Caki2 (cell line): ENCODE measurements at regions not wholly inside any gene's neighbourhood (a gene's known extent, or its start where the extent isn't known, plus 50 kb on each side); places are given as distances from the start of the nearest gene placed in this dataset.
A peak's percentile ranks its signal among the peaks of the same experiment; 100 is the strongest.
"Not testable (repeated sequence)": the region's sequence is repeated elsewhere in the genome, so short reads cannot be mapped to it uniquely, and the experiment has no call there.

ENCODE experiments used
- DNase-seq: peaks from one replicate; pipeline ENCODE4 v3.0.0-alpha.2; 2015; ENCODE audit warnings: low read depth
- in situ Hi-C: cut with HindIII; loops from 2 replicates; pipeline ENCODE4 v1.10.0; 2016; ENCODE audit warnings: low sequenced_read_pairs, low pct_unique_long_range_greater_than_20kb, mixed read lengths

- in situ Hi-C loops: no loop called here
- no peak for DNase-seq
Observed at GRCh38 chr6:144536079-144536478, 250.9 kb downstream of the UTRN start.

GRCh38 chr6:144543006-144543871 is 258.1 kb downstream of the UTRN start:
- peak; percentile 77 for DNase-seq

GRCh38 chr6:144544266-144544830 is 259.2 kb downstream of the UTRN start:
- DNase-seq: no peak
- in situ Hi-C loops: no loop called here

More at GRCh38 chr6:144543006-144543871, 258.1 kb downstream of the UTRN start:
- in situ Hi-C loops: no loop called here

GRCh38 chr6:144546807-144547206 is 261.7 kb downstream of the UTRN start:
- in situ Hi-C loops: no loop called here

GRCh38 chr6:144547409-144547808 is 262.3 kb downstream of the UTRN start:
- DNase-seq: no peak
- in situ Hi-C loops: no loop called here

More at GRCh38 chr6:144546807-144547206, 261.7 kb downstream of the UTRN start:
- DNase-seq: no peak

GRCh38 chr6:144548536-144548935 is 263.4 kb downstream of the UTRN start:
- no peak for DNase-seq
- in situ Hi-C loops: no loop called here

- in situ Hi-C loops: no loop called here
- no peak for DNase-seq
Observed at GRCh38 chr6:144549837-144550747, 265.0 kb downstream of the UTRN start.

- DNase-seq: no peak
- in situ Hi-C loops: no loop called here
Observed at GRCh38 chr6:144551339-144551738, 266.2 kb downstream of the UTRN start.

GRCh38 chr6:144555066-144555465 is 269.9 kb downstream of the UTRN start:
- no peak for DNase-seq
- in situ Hi-C loops: no loop called here

GRCh38 chr6:144559865-144560593 is 274.9 kb downstream of the UTRN start:
- DNase-seq: peak; percentile 40
- in situ Hi-C loops: no loop called here

GRCh38 chr6:144561455-144562043 is 276.4 kb downstream of the UTRN start:
- in situ Hi-C loops: no loop called here
- DNase-seq: no peak

GRCh38 chr6:144564202-144564601 is 279.1 kb downstream of the UTRN start:
- no peak for DNase-seq
- in situ Hi-C loops: no loop called here

- no peak for DNase-seq
- in situ Hi-C loops: no loop called here
Observed at GRCh38 chr6:144566868-144567615, 281.9 kb downstream of the UTRN start.

- DNase-seq: no peak
- in situ Hi-C loops: no loop called here
Observed at GRCh38 chr6:144568241-144568640, 283.1 kb downstream of the UTRN start.

- in situ Hi-C loops, DNase-seq: not testable (repeated sequence)
Observed at GRCh38 chr6:144572541-144572940, 287.4 kb downstream of the UTRN start.

GRCh38 chr6:144574796-144575195 is 289.7 kb downstream of the UTRN start:
- DNase-seq: peak; percentile 55
- in situ Hi-C loops: no loop called here

GRCh38 chr6:144575327-144575726 is 290.2 kb downstream of the UTRN start:
- no peak for DNase-seq
- in situ Hi-C loops: no loop called here
